Muscle of back (tissue), 3 donors: ENCODE measurements at regions not wholly inside any gene's neighbourhood (a gene's known extent, or its start where the extent isn't known, plus 50 kb on each side); places are given as distances from the start of the nearest gene placed in this dataset.
"Not testable (repeated sequence)": the region's sequence is repeated elsewhere in the genome, so short reads cannot be mapped to it uniquely, and the experiment has no call there.

ENCODE experiments used
- DNase-seq, 3 donors: peaks; one replicate each; pipeline versions ENCODE4 v3.0.0 to v3.0.0-alpha.2; 2013

DNA sequence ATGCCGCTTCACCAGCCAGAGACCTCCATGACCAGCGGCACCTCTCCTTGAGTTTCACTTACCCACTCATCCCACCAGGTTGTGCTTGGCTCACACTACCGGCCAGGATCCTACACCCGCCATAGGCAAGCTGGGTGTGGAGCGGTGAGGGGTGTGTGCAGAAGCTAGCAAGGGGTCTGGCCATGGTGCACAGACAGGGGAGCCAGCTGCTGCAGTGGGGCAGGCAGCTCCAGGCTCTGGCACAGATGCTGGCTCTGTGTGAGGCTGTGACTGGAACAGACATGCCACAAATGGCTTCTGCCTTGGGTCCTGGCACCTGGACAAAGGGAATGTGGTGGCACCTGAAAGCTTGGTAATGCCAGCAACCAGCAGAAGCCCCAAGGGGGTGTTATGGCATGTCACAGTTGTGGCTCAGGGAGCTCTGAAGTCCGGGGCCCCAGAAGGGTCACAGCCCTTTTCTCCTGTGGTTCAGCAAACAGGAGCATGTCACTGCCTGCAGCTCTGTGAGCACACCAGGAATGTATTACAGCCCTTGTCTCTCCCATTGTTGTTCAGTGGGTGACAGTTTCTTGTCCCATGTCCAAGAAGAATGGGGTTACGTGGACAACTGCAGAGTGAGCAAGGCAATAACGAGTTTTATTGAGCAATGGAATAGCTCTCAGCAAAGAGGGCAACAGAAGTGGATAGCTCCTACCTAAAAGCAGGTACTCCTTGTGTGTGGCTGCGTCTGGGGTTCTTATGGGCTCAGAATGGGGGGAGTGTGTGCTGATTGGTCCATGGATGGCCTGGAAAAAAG, 2791.0 kb upstream of the PCDH20 start:
- no peak for DNase-seq

DNA sequence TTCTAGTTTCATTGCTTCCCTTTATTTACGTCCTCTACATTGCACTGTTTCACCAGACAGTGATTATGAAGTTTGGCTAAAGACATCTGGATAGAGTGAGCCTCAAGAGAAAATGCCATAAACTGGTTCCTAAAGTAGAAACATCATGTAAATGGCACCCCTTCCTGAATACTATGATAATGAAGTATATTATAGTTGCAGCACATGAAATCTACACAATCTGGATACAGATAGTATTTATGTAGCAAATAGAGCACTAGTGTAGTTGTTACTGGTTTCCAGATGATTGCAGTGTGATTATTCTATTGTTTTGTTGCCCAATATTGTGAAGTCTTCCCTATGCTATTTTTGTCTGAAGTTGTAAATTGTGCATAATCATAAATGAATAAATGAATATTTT, 2786.9 kb upstream of the PCDH20 start:
- no peak for DNase-seq

DNA sequence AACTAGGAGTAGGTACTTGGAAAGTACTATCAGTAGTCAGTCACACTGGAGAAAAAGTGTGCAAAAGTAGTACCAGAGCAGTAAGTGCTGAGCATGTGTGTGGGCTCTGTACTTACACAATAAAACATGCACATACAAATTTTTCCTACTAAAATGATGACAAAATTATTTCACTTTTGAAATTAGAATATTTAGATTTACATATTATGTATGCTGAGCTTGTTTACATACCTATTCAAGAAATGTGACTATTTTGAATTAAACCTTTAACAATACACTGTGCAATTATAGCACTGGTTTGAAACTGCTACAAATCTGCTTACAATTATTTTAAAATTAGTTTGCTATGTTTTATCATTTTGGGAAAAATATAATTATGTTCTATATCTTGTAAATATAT, 2781.6 kb upstream of the PCDH20 start:
- no peak for DNase-seq

DNA sequence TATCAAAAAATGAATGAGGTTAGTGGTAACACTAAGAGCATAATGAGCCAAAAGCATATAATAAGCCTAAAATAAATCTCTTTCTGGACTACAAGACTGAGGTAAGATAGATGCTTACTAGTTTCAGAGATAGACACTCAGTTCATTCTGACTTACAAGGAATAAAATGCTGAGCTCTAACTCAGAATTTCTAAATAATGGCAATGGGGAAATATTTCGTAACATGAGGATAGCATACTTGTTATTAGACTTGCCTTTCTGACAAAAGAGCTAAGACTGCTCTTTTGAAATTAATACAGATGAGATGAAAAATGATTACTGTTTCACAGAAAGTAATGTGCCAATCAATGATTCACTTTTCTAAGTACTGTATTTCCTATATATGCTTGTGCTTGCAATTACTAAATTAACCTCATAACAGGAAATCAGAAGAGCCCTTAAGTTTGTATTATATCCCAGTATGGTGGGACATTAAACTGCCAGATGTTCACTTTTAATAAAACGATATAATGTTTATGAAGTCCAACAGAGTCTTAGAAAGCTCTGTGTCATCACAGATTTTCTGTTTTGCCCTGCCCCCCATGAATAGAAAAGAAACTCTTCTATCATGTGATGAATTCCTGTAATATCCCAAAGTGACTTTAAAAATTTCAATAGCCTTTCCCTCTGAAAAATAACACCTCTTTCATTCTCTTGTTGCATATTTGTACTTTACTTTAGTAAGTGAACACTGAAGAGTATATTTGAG, 2771.0 kb upstream of the PCDH20 start:
- peak in 2 of 3 donors; percentile 8 to 53 for DNase-seq

DNA sequence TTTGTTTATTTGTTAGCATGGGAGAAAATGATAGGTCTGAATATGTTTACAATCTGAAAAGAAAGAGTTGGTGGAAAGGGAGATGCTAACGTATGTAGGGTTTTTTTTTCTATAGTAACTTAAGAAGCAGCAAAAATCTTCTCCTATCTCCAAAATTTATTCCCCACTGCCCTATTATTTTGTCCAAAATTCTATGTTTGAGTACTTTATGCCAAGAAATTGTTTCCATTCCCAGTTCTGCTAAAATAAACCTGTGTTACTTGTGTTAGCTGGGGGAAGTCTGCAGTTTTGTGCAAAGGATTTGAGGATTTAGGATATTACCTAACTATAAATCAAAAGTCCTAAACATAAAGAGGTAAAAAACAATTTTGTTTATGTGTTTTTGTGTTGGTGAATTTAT, 2770.4 kb upstream of the PCDH20 start:
- DNase-seq = peak; percentile 16 to 59 (median 30)

DNA sequence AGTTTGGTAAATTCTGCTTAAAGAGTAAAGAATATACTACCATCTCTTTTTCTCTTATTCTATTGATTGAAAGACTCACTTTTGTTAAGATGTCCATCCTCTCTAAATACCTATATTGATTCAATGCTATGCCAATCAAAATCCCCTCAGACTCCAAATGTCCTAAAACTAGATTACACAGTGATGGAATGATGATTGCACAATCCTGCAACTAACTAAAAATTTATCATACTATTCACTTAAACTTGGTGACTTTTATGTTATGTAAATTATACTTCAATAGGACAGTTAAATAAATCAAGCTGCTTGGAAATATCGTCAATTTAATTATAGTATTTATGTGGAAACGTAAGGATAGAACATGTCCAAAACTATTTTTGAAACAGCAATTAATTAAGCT, 2765.1 kb upstream of the PCDH20 start:
- DNase-seq = no peak

DNA sequence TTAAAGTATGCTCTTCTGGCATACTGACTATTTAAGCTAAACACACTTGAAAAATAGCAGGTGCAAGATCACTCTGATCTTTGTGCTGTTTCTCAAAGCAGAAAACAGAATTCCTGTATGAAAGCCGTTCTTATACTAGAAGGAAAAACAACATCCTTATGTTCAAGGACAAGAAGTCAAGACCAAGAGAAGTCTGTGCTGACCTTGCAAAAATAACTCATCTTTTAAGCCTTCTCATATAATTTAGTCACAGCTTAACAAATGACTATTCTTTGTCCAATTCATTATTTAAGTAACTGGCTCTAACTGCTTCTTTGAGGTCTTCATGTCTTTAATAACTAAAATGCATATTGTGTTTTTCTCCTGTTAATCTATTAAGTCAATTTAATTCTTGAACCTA, 2750.2 kb upstream of the PCDH20 start:
- no peak for DNase-seq

DNA sequence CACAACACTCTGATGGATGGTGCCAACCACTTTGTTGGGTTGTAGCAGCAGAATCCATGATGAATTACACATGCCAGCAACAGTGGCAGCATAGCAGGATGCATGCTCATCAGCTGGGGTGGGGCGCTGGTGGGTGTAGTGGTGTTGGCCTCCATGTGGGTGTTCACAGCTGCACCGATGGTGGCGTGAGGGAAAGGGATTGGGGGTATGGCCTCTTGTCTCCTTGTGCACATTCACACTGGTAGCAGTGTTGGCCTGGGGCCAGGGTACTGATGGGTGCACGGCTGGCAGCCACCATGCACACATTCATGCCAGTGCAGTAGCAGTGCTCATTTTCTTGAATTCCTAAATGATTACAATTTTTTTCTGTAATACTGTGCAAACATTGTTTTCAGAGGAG, 2748.8 kb upstream of the PCDH20 start:
- DNase-seq = no peak

DNA sequence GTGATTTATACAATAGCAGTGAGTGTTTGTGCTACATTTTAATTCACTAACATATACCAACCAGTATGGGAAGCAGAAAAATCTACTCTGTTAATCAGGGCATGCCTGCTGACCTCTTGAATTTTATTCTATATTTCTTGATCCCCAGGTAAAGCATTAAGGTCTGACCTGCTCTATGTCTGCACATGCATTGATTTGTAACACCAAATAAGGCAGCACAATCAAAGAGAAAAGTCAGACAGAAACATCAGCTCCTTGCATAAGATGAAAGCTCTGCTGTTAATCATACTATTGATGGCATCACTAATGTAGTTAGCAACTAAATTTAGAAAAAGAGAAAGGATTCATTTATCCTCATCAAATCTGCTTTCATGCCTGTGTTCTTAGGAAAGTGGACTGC, 2744.8 kb upstream of the PCDH20 start:
- DNase-seq = no peak

DNA sequence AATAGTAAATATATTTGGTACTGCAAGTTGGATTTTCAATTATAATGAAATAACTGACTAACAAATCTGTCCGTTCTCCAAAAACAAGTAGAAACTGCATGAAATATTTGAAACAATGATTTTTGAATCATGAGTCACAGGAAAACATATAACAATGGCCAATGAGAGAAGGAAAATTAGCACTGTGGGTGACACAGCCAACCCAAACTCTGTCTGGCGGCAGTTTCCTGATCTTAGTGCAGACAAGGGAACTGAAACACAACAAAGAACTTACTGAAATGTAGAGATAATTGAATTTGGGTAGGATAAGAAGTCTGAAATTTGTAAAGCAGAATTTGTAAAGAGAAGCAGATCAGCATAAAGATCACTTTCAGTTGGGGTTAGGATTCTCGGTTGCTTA, 2743.3 kb upstream of the PCDH20 start:
- DNase-seq = peak in 2 of 3 donors; percentile 2 to 22

DNA sequence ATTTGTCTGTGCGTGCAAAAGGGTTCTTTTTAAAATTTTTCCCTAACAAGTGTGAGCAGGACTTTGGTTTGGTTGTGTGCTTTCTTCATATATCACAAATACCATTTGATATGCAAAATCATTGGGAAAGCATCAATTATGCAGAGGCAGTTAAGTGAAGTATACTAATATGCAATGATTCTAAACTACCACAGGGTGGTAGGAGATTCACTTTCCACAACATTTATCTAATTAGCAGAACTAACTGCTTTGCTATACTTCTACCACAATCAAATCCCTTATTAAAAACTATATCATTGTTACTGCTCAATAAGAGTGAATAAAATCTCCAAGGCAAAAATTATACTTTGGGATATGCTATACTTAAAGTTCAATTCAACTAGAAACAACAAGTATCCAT, 2738.9 kb upstream of the PCDH20 start:
- peak in 2 of 3 donors; percentile 1 to 13 for DNase-seq

DNA sequence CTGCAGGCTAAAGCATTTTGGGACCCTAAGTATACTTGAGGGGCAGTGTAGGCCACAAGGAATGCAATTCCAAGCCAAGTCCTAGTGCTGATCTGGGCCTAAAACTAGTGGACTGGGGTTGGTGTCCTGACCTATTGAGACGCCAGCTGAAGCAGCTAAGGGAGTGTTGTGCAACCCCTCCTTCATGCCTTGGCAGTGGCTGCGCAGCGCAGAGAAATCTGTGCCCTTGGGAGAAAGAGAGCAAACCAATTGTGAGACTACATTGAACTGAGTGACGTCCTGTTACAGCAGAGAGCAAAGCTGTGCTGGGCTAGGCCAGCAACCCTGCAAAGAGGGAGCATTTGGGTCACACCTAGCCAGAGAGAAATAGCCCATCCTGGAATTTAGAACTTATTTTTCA, 2715.0 kb upstream of the PCDH20 start:
- peak in 1 of 3 donors; percentile 17 for DNase-seq

DNA sequence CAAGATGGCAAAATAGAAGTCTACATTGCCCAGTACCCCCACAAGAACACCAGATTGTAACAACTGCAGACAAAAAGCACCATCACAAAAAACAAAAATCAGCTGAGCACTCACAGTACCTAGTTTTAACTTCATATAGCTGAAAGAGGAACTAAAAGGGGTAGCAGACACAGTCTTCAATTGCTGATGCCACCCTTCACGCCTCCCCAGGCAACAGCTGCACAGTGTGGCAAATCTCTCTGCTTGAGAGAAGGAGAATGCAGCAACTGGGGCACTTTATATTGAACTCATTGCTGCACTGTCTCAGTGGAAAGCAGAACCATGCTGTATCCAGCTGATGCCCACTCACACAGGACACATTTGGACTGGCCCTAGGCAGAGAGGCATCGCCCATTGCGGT, 2714.5 kb upstream of the PCDH20 start:
- peak in 2 of 3 donors; percentile 11 to 32 for DNase-seq

DNA sequence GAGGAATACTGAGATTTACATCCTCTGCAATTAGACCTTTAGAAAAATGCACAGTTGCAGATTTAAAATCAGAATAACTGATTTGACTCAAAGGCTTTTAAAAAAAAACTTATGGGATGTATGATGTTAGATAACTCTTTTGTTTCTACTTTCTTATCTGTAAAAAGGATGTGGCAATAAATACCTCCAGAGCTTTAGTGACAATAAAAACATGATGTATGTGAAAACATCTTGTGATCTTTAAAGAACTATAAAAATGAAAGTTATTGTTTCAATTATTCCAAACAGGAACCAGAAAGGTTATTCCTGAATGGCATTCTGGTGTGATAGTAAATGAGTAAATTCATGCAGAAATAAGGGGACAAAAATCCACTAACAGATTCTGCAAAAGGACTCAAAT, 2712.2 kb upstream of the PCDH20 start:
- no peak for DNase-seq

DNA sequence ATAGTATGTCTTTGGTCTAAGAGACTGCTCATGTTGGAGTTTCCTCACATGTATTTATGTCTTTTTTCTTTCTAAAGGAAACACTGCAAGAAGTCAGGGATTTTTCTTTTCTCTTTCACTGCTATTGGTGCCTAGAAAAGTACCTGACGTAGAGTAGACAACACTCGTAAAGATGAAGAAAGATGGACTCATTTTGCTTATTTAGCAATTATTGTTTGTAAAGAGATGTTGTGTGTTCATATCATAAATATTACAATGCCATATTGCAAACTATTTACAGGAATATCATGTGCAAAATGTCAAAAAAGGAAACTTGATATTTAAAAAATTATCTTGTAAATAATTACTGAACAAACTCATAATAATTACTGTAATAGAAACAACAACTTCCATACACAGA, 2711.5 kb upstream of the PCDH20 start:
- DNase-seq = no peak

DNA sequence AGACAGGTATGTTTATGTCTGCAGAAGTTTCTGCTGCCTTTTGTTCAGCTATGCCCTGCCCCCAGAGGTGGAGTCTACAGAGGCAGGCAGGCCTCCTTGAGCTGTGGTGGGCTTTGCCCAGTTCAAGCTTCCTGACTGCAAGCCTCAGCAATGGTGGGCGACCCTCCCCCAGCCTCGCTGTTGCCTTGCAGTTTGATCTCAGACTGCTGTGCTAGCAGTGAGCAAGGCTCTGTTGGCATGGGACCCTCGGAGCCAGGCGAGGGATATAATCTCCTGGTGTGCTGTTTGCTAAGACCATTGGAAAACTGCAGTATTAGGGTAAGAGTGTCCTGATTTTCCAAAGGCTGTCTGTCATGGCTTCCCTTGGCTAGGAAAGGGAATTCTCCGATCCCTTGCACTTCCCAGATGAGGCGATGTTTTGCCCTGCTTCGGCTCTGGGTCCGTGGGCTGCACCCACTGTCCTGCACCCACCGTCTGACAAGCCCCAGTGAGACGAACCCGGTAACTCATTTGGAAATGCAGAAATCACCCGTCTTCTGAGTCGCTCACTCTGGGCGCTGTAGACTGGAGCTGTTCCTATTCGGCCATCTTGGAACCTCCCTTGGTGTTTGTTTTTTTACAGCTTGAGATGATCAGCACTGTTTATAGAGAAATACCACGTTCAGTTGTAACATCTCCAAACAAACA, 2705.5 kb upstream of the PCDH20 start:
- DNase-seq = not testable (repeated sequence)

DNA sequence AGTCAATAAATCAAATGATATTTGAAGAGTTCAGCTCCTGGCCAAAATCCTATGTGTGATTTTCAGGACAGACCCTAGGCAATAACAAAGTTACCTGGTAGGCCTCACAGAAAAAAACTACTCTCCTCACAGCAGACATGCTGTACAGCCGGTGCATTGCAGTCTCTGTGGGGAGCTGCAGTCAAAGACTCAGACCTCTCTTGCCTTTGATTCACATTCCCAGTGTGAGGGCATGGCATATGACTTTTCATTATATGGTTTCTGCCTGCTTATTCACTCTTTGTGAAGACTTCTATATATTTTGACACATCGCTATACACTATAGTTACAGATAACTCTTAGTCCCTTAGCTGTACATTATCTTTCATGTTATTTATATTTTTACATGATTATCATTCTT, 2684.3 kb upstream of the PCDH20 start:
- no peak for DNase-seq

DNA sequence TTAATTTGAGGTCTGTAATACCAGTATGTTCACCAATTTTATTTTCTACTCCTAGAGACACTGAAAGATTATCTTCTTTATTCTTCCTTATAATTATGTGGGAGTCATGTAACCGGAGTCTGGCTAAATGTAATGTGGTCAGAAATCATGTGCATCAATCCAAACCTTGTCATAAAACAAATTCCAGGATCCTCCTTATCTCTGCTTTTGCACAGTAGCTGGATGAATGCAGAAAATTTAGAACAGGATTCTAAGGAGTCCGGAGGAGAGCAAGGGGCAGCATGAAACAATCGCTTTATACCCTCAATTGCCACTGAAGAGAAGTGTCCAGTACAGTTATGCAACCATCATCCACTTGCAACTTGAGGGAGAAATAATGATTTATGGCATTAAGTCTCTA, 2674.7 kb upstream of the PCDH20 start:
- no peak for DNase-seq

DNA sequence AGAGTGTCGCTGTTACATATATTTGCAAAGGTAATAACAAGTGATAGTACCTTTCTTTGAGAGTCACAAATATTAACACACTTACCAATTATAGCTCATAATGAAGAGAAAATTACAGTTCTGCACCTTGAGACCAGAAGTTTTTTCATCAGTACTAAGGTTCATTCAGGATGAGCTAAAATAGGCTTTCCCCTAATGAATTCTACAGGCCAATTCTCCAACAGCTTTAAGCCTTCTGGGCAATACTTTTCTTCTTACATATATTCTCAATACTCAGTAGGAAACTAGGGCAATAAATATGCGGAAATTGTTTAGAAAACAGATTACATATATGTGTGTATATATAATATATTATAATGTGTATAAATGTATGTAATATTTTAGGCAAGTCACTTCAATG, 2672.8 kb upstream of the PCDH20 start:
- no peak for DNase-seq

DNA sequence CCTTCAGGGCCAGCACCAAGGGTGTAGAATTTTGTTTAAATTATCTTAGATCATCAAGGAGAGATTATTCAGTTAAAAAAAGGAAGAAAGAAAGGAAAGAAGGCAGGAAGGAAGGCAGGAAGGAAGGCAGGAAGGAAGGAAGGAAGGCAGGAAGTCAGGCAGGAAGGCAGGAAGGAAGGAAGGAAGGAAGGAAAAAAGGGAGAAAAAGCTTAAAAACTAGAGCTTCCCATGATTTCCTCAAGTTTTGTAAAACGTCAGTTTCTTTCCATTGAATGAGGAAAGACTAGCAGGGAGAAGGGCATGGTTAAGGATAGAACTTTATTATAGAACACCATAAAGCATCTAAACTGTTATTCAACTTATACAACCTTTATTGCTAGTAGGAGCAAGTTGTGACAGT, 2672.0 kb upstream of the PCDH20 start:
- no peak for DNase-seq

DNA sequence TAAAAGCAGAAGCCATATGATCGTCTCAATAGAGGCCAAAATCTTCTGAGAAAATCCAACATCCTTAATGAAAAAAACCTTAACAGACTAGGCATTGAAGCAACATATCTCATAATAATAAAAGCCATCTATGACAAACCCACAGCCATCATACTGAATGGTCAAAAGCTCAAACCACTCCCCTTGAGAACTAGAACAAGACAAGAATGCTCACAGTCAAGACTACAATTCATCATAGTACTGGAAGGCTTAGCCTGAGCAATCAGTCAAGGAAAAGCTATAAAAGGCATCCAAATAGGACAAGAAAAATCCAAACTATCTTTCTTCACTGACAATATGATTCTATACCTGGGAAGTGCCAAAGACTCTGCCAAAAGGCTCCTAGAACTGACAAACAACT, 2668.2 kb upstream of the PCDH20 start:
- DNase-seq = no peak

DNA sequence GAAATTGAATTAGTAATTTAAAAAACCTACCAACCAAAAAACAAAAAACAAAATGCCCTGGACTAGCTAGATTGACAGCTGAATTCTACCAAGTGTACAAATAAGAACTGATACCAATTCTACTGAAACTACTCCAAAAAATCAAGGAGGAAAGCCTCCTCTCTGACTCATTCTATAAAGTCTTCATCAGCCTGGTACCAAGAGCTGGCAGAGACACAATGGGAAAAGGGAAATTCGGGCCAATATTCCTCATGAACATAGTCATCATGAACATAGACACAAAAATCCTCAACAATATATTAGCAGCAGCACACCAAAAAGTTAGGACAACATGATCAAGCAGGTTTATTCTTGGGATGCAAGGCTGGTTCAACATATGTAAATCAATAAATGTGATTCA, 2667.7 kb upstream of the PCDH20 start:
- DNase-seq = no peak

DNA sequence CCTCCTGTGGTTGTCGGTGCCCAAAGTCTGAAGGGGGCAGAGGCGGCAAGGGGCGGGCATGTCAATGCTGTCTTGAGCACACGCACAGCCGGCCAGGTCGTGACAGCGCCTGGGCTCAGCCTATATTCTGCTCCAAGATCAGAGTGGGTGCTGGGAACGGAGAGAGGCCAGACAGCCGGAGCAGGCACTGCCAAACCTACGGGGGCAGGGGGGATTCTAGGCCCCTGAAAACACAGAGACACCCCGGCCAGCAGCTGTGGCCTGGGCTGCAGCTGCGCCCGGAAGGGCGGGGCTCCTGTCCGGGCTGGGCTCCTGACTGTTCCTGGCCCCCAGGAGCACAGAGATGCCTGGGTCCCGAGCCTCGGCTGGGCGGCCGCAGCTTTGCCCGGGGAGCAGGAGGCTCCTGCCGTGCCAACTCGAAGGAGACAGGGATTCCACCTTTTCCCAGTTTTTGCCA, 2662.9 kb upstream of the PCDH20 start:
- DNase-seq = no peak
